GM12878 (cell line): ENCODE measurements at regions not wholly inside any gene's neighbourhood (a gene's known extent, or its start where the extent isn't known, plus 50 kb on each side); places are given as distances from the start of the nearest gene placed in this dataset.

ENCODE experiments used
- ATAC-seq: fragments of 200-7000 bp; cut with Tn5 transposase; 3 replicates; pipeline ENCODE4 v1.9.1; 2020; ENCODE audit warnings: mild to moderate bottlenecking, moderate library complexity
- BruUV-seq: library from RNA; stranded (reverse); fragments of 400-500 nt; replicated peaks from 2 replicates; lab custom pipeline; 2021; lab: Mats Ljungman, UMichigan
- CTCF ChIA-PET: fragments of 300-600 bp; sonication (Branson Sonifier 250); formaldehyde crosslinking; extraction: SDS; loops from one replicate; lab custom pipeline; 2021; ENCODE audit warnings: inconsistent platforms; lab: Yijun Ruan, JAX
- POLR2A ChIA-PET: fragments of 350-600 bp; formaldehyde crosslinking; extraction: SDS; loops from one replicate; lab custom pipeline; 2021; ENCODE audit warnings: inconsistent platforms; lab: Charles Lee
- RAD21 ChIA-PET: fragments of 300-600 bp; sonication (Branson Sonifier 250); formaldehyde crosslinking; loops from one replicate; lab custom pipeline; 2023; ENCODE audit warnings: antibody characterized with exemption; ENCODE audit not compliant: unreplicated experiment; lab: Charles Lee
- SMC1A ChIA-PET: fragments of 300-600 bp; sonication (Branson Sonifier 250); formaldehyde crosslinking; loops from one replicate; lab custom pipeline; 2023; ENCODE audit not compliant: unreplicated experiment, uncharacterized antibody; lab: Charles Lee
- DNase-seq: peaks from one replicate; pipeline ENCODE4 v3.0.0-alpha.2; 2011; ENCODE audit warnings: low read depth, low spot score
- FAIRE-seq: peaks from 3 replicates; lab custom pipeline; 2011; peaks lifted over from hg19 to GRCh38; lab: Jason Lieb, UNC
- H2AFZ ChIP-seq: 2 replicates; pipeline ENCODE4 v1.6.0; 2011; ENCODE audit warnings: low read depth, low read length, control low read depth; ENCODE audit not compliant: control insufficient read depth
- H3K27ac ChIP-seq: 2 replicates; pipeline ENCODE4 v1.5.1; 2011; ENCODE audit warnings: control low read depth; ENCODE audit not compliant: control insufficient read depth, insufficient read depth
- H3K27me3 ChIP-seq, 2 experiments: replicated peaks in 1 of 2; 2 replicates each; pipeline versions ENCODE4 v1.6.0 to v1.6.1; 2011; ENCODE audit warnings: low read length in 1 of 2; ENCODE audit not compliant: control insufficient read depth in 2 of 2, insufficient read depth in 2 of 2
- H3K36me3 ChIP-seq, 2 experiments: 2 replicates each; pipeline ENCODE4 v1.5.1; 2011; ENCODE audit warnings: low read length in 1 of 2; ENCODE audit not compliant: control insufficient read depth in 2 of 2, insufficient read depth in 2 of 2
- H3K4me1 ChIP-seq: 2 replicates; pipeline ENCODE4 v1.6.1; 2011; ENCODE audit warnings: mild to moderate bottlenecking, low read length, moderate library complexity, mixed read lengths; ENCODE audit not compliant: control insufficient read depth, insufficient read depth
- H3K4me2 ChIP-seq: 2 replicates; pipeline ENCODE4 v1.6.0; 2011; ENCODE audit warnings: control low read depth; ENCODE audit not compliant: control insufficient read depth, insufficient read depth
- H3K4me3 ChIP-seq: fragments of 200-600 bp; sonication (generic); 2 replicates; pipeline ENCODE4 v1.5.1; 2016
- H3K79me2 ChIP-seq: 2 replicates; pipeline ENCODE4 v1.6.0; 2011; ENCODE audit warnings: low read length; ENCODE audit not compliant: control insufficient read depth, insufficient read depth
- H3K9ac ChIP-seq: 2 replicates; pipeline ENCODE4 v1.8.0; 2011; ENCODE audit warnings: low read length, control low read depth, mixed read lengths; ENCODE audit not compliant: control insufficient read depth, insufficient read depth
- H3K9me3 ChIP-seq: replicated peaks from 3 replicates; pipeline ENCODE4 v1.5.1; 2011; ENCODE audit warnings: mild to moderate bottlenecking, low read length; ENCODE audit not compliant: control insufficient read depth, insufficient read depth
- H4K20me1 ChIP-seq: 2 replicates; pipeline ENCODE4 v1.6.0; 2011; ENCODE audit not compliant: control insufficient read depth, insufficient read depth
- CHD2 ChIP-seq: IDR thresholded peaks from 2 replicates; pipeline ENCODE4 v1.6.1; 2011; ENCODE audit warnings: low read depth, low read length, improper control_type of control experiment, borderline replicate concordance
- HDAC2 ChIP-seq: fragments of 200-600 bp; sonication (generic); IDR thresholded peaks from 2 replicates; pipeline ENCODE4 v1.6.1; 2017
- LARP7 ChIP-seq: fragments of 450-650 bp; IDR thresholded peaks from 2 replicates; pipeline ENCODE4 v1.6.1; 2017; ENCODE audit warnings: mild to moderate bottlenecking
- MYC ChIP-seq: IDR thresholded peaks from 2 replicates; pipeline ENCODE4 v1.6.1; 2011; ENCODE audit warnings: mild to moderate bottlenecking, low read length, moderate library complexity, inconsistent platforms; ENCODE audit not compliant: insufficient read depth, insufficient replicate concordance, insufficient read length, severe bottlenecking
- SREBF2 ChIP-seq: IDR thresholded peaks from 2 replicates; pipeline ENCODE4 v1.6.1; 2012; ENCODE audit warnings: mild to moderate bottlenecking, low read length
- YBX1 ChIP-seq: fragments of 450-650 bp; IDR thresholded peaks from 2 replicates; pipeline ENCODE4 v1.6.1; 2016; ENCODE audit warnings: antibody characterized with exemption
- WGBS: methylation state at CpG from one replicate; pipeline ENCODE4 v1.1.6; 2016; ENCODE audit warnings: low lambda C conversion rate; ENCODE audit not compliant: insufficient replicate concordance, insufficient coverage; ENCODE audit errors: missing lambda C conversion rate; 5-methylcytosine and 5-hydroxymethylcytosine counted together
- in situ Hi-C: fragments of 300-500 bp; cut with MboI; formaldehyde crosslinking; loops from 9 replicates; pipeline ENCODE4 v1.14.3; 2018; ENCODE audit warnings: mixed read lengths
- intact Hi-C: fragments of 100-400 bp; cut with micrococcal nuclease; formaldehyde crosslinking; loops from one replicate; pipeline ENCODE4 v1.14.2; 2022; ENCODE audit not compliant: unreplicated experiment
- TF ChIP-seq, protein P1 (sequence below): fragments of 450-650 bp; formaldehyde crosslinking; IDR thresholded peaks from 2 replicates; pipeline ENCODE4 v1.4.0; 2022; ENCODE audit warnings: mild to moderate bottlenecking, moderate library complexity
- TF ChIP-seq, protein P2 (sequence below): fragments of 450-650 bp; IDR thresholded peaks from 2 replicates; pipeline ENCODE4 v1.6.1; 2016; ENCODE audit warnings: mild to moderate bottlenecking
- TF ChIP-seq, protein P3 (sequence below): fragments of 450-650 bp; IDR thresholded peaks from 2 replicates; pipeline ENCODE4 v1.6.1; 2017; ENCODE audit warnings: antibody characterized with exemption, mild to moderate bottlenecking, moderate library complexity

DNA sequence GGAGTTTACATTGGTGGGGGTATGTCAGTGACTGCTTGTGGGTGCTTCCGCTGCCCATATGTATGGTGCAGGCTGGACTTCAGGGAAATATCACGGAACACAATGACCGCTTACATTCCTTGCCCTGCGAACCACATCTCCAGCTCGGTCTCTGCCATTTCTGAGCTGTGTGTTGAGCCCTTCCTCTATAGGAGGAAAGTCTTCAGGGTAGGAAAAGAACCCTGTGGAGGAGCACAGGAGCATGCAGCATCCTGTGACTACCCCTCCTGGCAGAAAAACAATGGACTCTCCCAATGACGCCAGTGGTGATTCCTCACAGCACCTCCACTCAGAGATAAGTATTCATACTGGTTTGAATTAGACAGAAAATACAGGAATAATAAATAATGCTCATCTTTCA, 276.8 kb upstream of the MAP3K1 start (continued):
- TF ChIP-seq, protein P1, sequence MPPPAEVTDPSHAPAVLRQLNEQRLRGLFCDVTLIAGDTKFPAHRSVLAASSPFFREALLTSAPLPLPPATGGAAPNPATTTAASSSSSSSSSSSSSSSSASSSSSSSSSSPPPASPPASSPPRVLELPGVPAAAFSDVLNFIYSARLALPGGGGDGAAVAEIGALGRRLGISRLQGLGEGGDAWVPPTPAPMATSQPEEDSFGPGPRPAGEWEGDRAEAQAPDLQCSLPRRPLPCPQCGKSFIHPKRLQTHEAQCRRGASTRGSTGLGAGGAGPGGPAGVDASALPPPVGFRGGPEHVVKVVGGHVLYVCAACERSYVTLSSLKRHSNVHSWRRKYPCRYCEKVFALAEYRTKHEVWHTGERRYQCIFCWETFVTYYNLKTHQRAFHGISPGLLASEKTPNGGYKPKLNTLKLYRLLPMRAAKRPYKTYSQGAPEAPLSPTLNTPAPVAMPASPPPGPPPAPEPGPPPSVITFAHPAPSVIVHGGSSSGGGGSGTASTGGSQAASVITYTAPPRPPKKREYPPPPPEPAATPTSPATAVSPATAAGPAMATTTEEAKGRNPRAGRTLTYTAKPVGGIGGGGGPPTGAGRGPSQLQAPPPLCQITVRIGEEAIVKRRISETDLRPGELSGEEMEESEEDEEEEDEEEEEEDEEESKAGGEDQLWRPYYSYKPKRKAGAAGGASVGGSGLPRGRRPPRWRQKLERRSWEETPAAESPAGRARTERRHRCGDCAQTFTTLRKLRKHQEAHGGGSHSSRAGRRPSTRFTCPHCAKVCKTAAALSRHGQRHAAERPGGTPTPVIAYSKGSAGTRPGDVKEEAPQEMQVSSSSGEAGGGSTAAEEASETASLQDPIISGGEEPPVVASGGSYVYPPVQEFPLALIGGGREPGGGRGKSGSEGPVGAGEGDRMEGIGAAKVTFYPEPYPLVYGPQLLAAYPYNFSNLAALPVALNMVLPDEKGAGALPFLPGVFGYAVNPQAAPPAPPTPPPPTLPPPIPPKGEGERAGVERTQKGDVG = no peak
- no peak for TF ChIP-seq LARP7

DNA sequence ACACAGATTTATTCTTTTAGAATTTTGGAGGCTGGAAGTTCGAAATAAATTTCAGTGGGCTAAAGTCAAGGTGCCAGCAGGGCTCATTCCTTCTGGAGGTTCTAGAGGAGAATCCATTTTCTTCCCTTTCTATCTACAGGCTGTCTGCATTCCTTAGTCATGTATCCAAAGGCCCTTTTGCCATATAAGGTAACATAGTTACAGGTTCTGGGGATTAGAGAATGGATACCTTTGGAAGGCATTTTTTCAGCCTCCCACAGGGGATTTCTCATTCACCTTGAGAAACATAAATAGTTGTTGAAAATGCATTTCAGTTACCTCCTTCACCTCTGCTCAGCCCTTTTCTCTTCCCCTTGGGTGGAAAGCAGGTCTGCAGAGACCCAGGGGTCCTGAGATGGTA, 280.0 kb upstream of the MAP3K1 start:
- Histone ChIP-seq H2AFZ (no peak overlapping the region), H3K27me3 (no peaks in the 10 kb centered on the region), H3K4me1 (no peaks in the 10 kb centered on the region), H3K4me3 (no peak overlapping the region), H3K4me2 (no peak overlapping the region), H3K79me2 (no peaks in the 10 kb centered on the region), H3K36me3 (no peaks in the 10 kb centered on the region), H3K9ac (no peak overlapping the region), H3K9me3 (no peaks in the 10 kb centered on the region; the same call in 2 of the 3 replicates), H3K27ac (no peak overlapping the region), H4K20me1 (no peaks in the 10 kb centered on the region)
- DNase-seq (no peak), ATAC-seq (no peak), FAIRE-seq (no peak)
- no peak for TF ChIP-seq MYC
- TF ChIP-seq, protein P2, sequence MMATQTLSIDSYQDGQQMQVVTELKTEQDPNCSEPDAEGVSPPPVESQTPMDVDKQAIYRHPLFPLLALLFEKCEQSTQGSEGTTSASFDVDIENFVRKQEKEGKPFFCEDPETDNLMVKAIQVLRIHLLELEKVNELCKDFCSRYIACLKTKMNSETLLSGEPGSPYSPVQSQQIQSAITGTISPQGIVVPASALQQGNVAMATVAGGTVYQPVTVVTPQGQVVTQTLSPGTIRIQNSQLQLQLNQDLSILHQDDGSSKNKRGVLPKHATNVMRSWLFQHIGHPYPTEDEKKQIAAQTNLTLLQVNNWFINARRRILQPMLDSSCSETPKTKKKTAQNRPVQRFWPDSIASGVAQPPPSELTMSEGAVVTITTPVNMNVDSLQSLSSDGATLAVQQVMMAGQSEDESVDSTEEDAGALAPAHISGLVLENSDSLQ = no peak
- no peak for TF ChIP-seq YBX1
- TF ChIP-seq CHD2 = no peak
- no peak for TF ChIP-seq HDAC2
- no peak for TF ChIP-seq SREBF2
- TF ChIP-seq, protein P3, sequence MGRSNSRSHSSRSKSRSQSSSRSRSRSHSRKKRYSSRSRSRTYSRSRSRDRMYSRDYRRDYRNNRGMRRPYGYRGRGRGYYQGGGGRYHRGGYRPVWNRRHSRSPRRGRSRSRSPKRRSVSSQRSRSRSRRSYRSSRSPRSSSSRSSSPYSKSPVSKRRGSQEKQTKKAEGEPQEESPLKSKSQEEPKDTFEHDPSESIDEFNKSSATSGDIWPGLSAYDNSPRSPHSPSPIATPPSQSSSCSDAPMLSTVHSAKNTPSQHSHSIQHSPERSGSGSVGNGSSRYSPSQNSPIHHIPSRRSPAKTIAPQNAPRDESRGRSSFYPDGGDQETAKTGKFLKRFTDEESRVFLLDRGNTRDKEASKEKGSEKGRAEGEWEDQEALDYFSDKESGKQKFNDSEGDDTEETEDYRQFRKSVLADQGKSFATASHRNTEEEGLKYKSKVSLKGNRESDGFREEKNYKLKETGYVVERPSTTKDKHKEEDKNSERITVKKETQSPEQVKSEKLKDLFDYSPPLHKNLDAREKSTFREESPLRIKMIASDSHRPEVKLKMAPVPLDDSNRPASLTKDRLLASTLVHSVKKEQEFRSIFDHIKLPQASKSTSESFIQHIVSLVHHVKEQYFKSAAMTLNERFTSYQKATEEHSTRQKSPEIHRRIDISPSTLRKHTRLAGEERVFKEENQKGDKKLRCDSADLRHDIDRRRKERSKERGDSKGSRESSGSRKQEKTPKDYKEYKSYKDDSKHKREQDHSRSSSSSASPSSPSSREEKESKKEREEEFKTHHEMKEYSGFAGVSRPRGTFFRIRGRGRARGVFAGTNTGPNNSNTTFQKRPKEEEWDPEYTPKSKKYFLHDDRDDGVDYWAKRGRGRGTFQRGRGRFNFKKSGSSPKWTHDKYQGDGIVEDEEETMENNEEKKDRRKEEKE = no peak
- no TSS peak for BruUV-seq
- SMC1A ChIA-PET = interaction anchor here (0.6 to 1.2 kb wide), 2 partner anchors 10 to 1942 kb away, joined by 3 read pairs; no protein-coding TSS in a partner anchor
- in situ Hi-C loops (no loop called here), intact Hi-C loops (no loop called here)
- 0% methylated on average over 1 of the region's 1 CpG for WGBS
- RAD21 ChIA-PET = no interaction called here
- POLR2A ChIA-PET = no interaction called here
- CTCF ChIA-PET = no interaction called here
